Ovary (tissue), 3 donors: ENCODE measurements at regions not wholly inside any gene's neighbourhood (a gene's known extent, or its start where the extent isn't known, plus 50 kb on each side); places are given as distances from the start of the nearest gene placed in this dataset.

Source experiments
- CTCF ChIP-seq, 3 donors: fragments of 450-650 bp in 2 of 3; fragments of 200-600 bp in 1 of 3; IDR thresholded peaks; one replicate each; pipeline versions ENCODE4 v1.5.1 to v1.8.0; 2016 to 2022; ENCODE audit warnings: antibody characterized with exemption in 3 of 3, mild to moderate bottlenecking in 1 of 3
- EP300 ChIP-seq: sonication (generic); formaldehyde crosslinking; IDR thresholded peaks from one replicate; pipeline ENCODE4 v1.6.1; 2017; ENCODE audit warnings: antibody characterized with exemption
- POLR2A ChIP-seq: fragments of 450-650 bp; IDR thresholded peaks from one replicate; pipeline ENCODE4 v1.6.1; 2017; ENCODE audit warnings: antibody characterized with exemption, mild to moderate bottlenecking, moderate library complexity
- donor health status: DM: no; HTN: no; CAD: no.

- TF ChIP-seq POLR2A: no peak
- no peak for TF ChIP-seq CTCF (IDR thresholded peaks at IDR 0.05)
- TF ChIP-seq EP300: no peak
These were observed 341.5 kb upstream of the ANO3 start for GRCh38 chr11:25990406-25990805.
